ENCODE measurements at regions not wholly inside any gene's neighbourhood (a gene's known extent, or its start where the extent isn't known, plus 50 kb on each side); places are given as distances from the start of the nearest gene placed in this dataset.
"Not testable (repeated sequence)": the region's sequence is repeated elsewhere in the genome, so short reads cannot be mapped to it uniquely, and the experiment has no call there.

DNA sequence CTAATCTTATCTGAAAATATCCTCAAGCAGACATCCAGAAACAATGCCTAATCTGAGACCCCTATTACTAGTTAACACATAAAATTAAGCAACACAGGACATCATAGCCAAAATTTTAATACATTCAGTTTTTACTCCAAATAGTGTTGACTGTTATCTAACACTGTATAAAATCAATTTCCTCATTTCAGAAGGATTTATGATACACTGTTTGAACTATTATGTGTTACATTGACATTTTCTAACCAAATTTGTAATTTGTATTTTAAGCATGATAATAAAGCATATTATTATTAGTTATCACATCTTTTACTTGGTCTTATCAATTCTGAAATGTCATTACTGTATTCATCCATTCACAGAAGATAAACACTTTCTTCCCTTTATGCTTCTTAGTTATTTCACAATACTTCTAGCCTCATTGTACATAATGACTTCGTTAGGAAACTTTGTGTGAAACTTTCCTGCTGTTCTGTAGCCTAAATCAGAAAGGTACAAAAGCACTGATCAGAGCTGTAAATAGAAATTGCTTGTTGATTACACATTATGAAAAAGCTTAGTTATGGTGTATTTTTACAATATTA is 1248.9 kb downstream of the JRKL start:
- Mint-ChIP-seq H3K36me3 (ENCODE audit: low read depth) (no peaks in the 10 kb centered on the region), H3K9me3 (peaks cover 13% of the 10 kb centered on the region), H3K27me3 (no peaks in the 10 kb centered on the region), H3K4me3 (no peak overlapping the region), H3K27ac (no peak overlapping the region), H3K4me1 (ENCODE audit: low read depth) (no peaks in the 10 kb centered on the region)

DNA sequence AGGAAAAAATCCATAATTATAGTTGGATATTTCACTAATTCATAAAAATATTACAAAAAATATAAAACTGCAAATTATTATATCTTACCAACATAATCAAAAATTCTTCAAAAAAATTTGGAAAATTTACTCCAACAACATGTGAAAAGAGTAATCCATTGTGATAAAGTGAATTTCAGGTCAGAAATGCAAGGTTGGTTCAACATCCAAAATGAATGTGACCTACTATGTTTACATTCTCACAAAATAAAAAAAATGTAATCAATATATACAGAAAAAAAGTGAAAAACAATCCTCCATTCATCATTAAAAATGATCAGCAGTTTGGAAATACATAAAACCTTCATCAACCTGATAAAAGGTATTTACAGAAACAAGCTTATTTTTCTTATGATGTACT is 1252.2 kb downstream of the JRKL start:
- Mint-ChIP-seq H3K4me1 (ENCODE audit: low read depth) (no peaks in the 10 kb centered on the region), H3K27me3 (no peaks in the 10 kb centered on the region), H3K36me3 (ENCODE audit: low read depth) (no peaks in the 10 kb centered on the region), H3K4me3 (no peak overlapping the region), H3K9me3 (peaks cover 18% of the 10 kb centered on the region), H3K27ac (no peak overlapping the region)

DNA sequence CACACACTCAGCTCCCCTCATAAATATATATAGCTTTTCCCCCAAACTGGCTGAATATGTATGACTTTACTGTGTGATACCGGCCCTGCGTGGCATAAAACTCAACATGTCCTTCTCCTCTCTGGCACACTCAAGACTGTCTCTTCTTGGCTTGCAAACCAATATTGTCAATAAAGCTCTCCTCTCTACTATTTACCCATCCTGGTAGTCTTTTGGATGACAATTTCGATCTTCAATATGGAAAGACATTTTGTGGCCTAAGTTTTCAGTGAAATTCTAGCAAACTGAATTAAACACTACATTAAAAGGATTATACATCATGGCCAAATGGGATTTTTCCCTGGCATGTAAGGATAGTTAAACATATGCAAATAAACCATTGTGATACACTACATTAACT is 1255.9 kb downstream of the JRKL start:
- Mint-ChIP-seq H3K27me3 (no peaks in the 10 kb centered on the region), H3K4me3 (no peak overlapping the region), H3K27ac (no peak overlapping the region), H3K36me3 (ENCODE audit: low read depth) (no peaks in the 10 kb centered on the region), H3K9me3 (peaks cover 14% of the 10 kb centered on the region), H3K4me1 (ENCODE audit: low read depth) (no peaks in the 10 kb centered on the region)

DNA sequence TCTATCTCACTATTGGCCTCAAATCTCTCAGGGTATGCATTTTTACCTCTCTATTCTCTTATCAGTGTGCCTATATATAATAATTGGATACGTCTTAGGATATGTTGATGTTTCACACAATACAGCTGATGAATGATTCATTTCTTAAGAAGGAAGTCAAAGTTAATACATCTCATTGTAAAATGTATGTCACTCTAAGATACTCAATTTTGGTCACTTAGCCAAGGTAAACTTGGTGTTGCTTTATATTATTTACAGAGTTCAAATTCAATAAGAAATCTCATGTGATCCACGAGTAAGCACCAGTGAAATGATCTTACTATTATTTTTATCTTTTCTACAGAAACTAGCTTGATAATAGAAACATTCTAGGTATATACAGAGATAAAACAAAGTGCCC is 1266.5 kb downstream of the JRKL start:
- H3K27me3 Mint-ChIP-seq = no peaks in the 10 kb centered on the region
- no peaks in the 10 kb centered on the region for H3K4me1 Mint-ChIP-seq (ENCODE audit: low read depth)
- H3K4me3 Mint-ChIP-seq = no peak overlapping the region
- no peak overlapping the region for H3K27ac Mint-ChIP-seq
- no peaks in the 10 kb centered on the region for H3K9me3 Mint-ChIP-seq
- no peaks in the 10 kb centered on the region for H3K36me3 Mint-ChIP-seq (ENCODE audit: low read depth)

DNA sequence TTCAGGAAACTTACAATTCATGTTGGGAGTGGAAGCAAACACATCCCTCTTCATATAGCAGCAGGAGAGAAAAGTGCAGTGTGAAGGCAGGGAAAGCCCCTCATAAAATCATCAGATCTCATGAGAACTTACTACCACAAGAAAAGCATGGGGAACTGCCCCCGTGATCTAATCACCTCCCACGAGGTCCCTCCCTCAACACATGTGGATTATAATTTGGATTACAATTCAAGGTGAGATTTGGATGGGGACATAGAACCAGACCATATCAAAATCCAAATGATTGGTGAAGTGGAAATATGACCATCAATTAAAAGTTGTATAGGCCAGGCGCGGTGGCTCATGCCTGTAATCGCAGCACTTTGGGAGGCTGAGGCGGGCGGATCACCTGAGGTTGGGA is 1268.0 kb downstream of the JRKL start:
- Mint-ChIP-seq H3K36me3 (ENCODE audit: low read depth) (no peaks in the 10 kb centered on the region), H3K4me1 (ENCODE audit: low read depth) (no peaks in the 10 kb centered on the region), H3K27me3 (no peaks in the 10 kb centered on the region), H3K27ac (no peak overlapping the region), H3K4me3 (no peak overlapping the region), H3K9me3 (no peaks in the 10 kb centered on the region)

DNA sequence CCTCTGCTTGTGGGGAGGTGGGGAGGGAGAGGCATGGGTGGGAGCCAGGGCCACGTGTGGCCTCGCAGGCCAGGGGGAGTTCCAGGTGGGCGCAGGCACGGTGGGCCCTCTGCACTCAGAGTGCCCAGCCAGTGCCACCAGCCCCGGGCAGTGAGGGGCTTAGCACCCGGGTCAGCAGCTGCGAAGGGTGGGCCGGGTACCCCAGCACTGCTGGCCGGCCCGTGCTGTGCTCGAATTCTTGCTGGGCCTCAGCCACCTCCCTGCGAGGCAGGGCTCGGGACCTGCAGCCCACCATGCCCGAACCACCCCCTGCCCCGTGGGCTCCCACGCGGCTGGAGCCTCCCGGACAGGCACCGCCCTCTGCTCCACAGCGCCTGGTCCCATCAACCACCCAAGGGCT is 1277.2 kb downstream of the JRKL start:
- no peaks in the 10 kb centered on the region for H3K4me1 Mint-ChIP-seq (ENCODE audit: low read depth)
- no peaks in the 10 kb centered on the region for H3K27me3 Mint-ChIP-seq
- no peaks in the 10 kb centered on the region for H3K36me3 Mint-ChIP-seq (ENCODE audit: low read depth)
- H3K9me3 Mint-ChIP-seq = no peaks in the 10 kb centered on the region
- no peak overlapping the region for H3K4me3 Mint-ChIP-seq
- no peak overlapping the region for H3K27ac Mint-ChIP-seq

DNA sequence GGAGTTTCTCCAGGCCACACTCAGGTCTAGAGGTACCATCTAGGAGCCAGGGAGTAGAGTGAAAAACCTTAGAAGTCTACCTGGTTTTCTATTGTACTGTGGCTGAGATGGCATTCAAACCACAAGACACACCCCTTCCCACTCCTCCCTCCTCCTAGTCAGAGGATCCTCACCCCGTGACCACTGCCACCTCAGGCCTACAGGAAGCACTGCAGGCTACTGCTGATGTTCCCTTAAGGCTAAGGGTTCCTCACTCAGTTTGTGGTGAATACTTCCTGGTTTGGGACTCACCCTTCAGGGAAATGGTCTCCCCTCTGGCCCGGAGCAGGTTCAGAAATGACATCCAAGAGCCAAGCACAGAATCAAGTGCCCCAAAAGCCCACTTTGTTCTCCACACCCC is 1293.9 kb downstream of the JRKL start:
- Mint-ChIP-seq H3K27me3 (no peaks in the 10 kb centered on the region), H3K36me3 (ENCODE audit: low read depth) (no peaks in the 10 kb centered on the region), H3K27ac (no peak overlapping the region), H3K9me3 (peaks cover 9% of the 10 kb centered on the region), H3K4me1 (ENCODE audit: low read depth) (no peaks in the 10 kb centered on the region), H3K4me3 (no peak overlapping the region)

DNA sequence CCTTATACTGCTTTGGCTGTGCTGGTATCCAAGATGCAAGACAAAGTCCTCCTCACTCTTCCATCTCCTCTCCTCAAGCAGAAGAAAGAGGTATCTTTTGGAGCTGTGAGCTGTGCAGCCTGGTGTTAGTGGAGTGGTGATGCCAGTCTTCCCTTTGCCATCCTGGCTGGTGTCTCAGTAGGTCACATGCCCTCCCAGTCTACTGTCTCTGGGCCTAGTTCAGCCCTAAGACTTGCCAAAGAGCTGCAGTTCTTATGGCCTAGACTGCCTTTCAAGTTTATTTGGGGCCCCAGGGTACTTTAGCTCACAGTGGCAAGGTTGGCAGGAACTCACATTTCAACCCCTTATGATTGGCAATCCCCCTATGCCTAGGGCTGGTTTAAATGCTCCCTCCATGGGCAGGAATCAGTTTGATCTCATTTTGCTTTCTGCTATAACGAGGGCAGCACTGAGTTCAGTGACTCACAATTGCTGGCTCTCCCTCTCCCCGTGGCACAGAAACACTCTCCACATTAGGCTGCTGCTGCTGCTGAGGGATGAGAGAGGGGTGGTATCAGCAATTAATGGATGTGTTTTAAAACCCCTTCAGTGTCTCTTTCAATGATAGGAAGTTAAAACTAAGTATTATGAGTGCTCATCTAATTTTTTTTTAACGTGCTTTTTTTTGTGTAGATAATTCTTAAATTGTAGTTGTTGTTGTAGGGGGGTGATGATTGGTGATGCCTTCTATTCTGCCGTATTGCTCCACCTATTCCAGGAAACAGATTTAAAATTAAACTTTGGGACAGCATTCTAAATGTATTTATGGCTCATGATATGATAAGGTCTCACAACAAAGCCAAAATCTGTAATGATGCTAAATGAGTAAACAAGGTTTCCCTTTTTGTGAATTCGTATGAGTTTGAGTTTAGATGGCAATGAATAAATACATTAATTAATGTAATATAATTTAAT is 1295.0 kb downstream of the JRKL start:
- no peaks in the 10 kb centered on the region for H3K27me3 Mint-ChIP-seq
- H3K36me3 Mint-ChIP-seq (ENCODE audit: low read depth) = no peaks in the 10 kb centered on the region
- H3K27ac Mint-ChIP-seq = no peak overlapping the region
- H3K9me3 Mint-ChIP-seq = peaks cover 6% of the 10 kb centered on the region
- H3K4me1 Mint-ChIP-seq (ENCODE audit: low read depth) = no peaks in the 10 kb centered on the region
- H3K4me3 Mint-ChIP-seq = no peak overlapping the region

DNA sequence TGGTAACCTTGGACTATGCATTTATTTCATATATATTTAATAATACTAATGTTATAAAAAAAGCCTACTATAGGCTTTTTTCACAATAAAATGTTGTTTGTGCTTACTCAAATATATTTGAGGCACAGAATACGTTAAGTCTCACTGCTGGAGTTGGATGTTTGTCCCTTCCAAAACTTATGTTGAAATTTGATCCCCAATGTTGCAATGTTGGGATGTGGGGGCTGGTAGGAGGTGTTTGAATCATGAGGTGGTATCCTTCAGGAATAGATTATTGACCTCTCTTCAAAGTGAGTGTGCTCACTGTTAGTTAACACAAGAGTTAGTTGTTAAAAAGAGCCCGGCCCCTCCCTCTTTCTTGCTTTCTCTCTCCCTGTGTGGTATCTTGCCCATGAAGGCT is 1295.9 kb downstream of the JRKL start:
- H3K4me1 Mint-ChIP-seq (ENCODE audit: low read depth) = no peaks in the 10 kb centered on the region
- peaks cover under 1% of the 10 kb centered on the region for H3K9me3 Mint-ChIP-seq
- H3K4me3 Mint-ChIP-seq = no peak overlapping the region
- no peaks in the 10 kb centered on the region for H3K36me3 Mint-ChIP-seq (ENCODE audit: low read depth)
- H3K27ac Mint-ChIP-seq = no peak overlapping the region
- no peaks in the 10 kb centered on the region for H3K27me3 Mint-ChIP-seq

DNA sequence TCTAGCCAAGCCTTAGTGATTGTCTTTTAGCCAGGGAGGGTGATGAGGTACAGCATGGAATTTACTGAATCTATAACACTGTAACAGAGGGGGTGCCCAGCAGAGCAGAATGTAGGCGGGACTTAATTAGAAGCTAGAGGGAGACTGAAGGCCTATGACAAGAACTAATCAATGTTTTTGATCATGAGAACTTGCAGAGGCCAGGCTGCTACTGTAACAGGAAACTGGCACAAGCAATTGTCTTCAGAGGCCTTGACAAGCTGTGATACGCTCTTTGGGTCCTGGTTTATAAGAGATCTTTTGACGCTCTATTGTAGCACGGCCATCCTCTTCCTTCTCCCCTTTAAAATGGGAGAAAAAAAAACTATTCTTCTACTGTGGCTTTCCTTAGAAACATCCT is 1297.3 kb downstream of the JRKL start:
- no peak overlapping the region for H3K27ac Mint-ChIP-seq
- no peaks in the 10 kb centered on the region for H3K36me3 Mint-ChIP-seq (ENCODE audit: low read depth)
- H3K27me3 Mint-ChIP-seq = no peaks in the 10 kb centered on the region
- no peaks in the 10 kb centered on the region for H3K4me1 Mint-ChIP-seq (ENCODE audit: low read depth)
- H3K4me3 Mint-ChIP-seq = no peak overlapping the region
- H3K9me3 Mint-ChIP-seq = no peaks in the 10 kb centered on the region

DNA sequence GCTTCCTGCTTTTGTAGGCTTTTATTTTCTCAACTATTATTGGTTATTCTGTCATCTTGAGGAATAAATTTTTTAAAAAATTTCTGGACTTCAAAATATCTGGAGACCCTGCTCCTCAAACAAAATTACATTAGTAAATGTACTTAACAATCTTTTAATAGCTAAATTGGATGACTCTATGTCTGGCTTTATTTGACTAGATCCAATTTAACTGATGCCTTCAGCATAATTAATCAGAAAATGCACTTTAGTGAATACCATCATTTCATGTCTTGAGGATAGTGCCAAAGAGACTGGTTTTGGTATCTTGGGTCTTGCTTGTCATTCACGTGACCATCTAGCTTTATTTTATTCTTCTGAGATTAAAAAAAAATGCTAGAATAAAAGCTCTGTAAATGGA is 1301.2 kb downstream of the JRKL start:
- H3K4me1 Mint-ChIP-seq (ENCODE audit: low read depth) = no peaks in the 10 kb centered on the region
- no peak overlapping the region for H3K27ac Mint-ChIP-seq
- H3K4me3 Mint-ChIP-seq = no peak overlapping the region

DNA sequence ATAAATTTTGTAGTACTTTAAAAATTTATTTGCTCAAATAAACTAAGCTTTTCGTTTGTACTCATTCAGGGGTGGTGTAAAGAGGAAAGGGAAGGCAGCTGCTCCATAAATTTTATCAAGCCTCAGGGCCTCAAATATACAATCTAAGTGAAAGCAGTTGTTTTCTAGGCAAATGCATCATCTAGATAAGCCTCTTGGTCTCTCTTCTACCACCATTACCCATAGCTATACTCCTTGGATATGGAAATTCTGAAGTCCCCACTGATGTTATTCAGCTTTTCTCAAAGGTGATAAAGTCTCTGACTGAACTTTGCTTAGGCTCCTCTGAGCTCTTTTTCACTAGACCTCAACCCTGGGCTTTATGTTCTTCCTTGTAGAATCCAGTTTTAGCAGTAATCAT is 1313.1 kb downstream of the JRKL start:
- no peak overlapping the region for H3K4me3 Mint-ChIP-seq
- H3K36me3 Mint-ChIP-seq (ENCODE audit: low read depth) = no peaks in the 10 kb centered on the region
- no peak overlapping the region for H3K27ac Mint-ChIP-seq
- no peaks in the 10 kb centered on the region for H3K4me1 Mint-ChIP-seq (ENCODE audit: low read depth)
- no peaks in the 10 kb centered on the region for H3K27me3 Mint-ChIP-seq
- peaks cover 4% of the 10 kb centered on the region for H3K9me3 Mint-ChIP-seq

More for the DNA sequence above, 1301.2 kb downstream of the JRKL start:
- Mint-ChIP-seq H3K27me3 (no peaks in the 10 kb centered on the region), H3K9me3 (peaks cover 2% of the 10 kb centered on the region), H3K36me3 (ENCODE audit: low read depth) (no peaks in the 10 kb centered on the region)

DNA sequence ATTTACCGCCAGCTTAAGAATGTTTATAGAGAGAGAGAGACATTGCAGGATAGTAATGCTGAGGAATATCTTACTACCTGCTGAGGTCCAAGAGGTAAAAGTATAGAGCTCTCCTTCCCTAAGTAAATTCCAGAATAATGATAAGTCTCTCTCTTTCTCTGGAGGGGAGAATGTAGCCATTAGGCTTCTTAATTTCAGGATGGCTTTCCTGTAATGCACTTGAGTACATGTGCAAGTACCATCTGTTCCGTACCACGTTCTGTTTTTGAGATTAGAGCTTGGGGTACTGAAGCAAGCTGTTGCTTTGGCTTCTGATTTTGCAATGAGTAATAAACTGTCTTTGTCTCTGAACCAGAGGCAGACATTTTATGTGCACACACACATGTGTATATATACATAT is 1314.0 kb downstream of the JRKL start:
- Mint-ChIP-seq H3K9me3 (peaks cover 4% of the 10 kb centered on the region), H3K27me3 (no peaks in the 10 kb centered on the region), H3K27ac (no peak overlapping the region), H3K4me3 (no peak overlapping the region), H3K36me3 (ENCODE audit: low read depth) (no peaks in the 10 kb centered on the region), H3K4me1 (ENCODE audit: low read depth) (no peaks in the 10 kb centered on the region)

DNA sequence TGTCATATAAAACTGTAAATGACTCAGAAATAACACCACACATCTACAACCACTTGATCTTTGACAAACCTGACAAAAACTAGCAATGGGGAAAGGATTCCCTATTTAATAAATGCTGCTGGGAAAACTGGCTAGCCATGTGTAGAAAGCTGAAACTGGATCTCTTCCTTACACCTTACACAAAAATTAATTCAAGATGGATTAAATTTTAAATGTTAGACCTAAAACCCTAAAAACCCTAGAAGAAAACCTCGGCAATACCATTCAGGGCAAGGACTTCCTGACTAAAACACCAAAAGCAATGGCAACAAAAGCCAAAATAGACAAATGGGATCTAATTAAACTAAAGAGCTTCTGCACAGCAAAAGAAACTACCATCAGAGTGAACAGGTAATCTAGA is 1315.3 kb upstream of the CNTN5 start:
- not testable (repeated sequence) for H3K36me3 Mint-ChIP-seq (ENCODE audit: low read depth); H3K27me3 Mint-ChIP-seq; H3K27ac Mint-ChIP-seq; H3K9me3 Mint-ChIP-seq; H3K4me1 Mint-ChIP-seq (ENCODE audit: low read depth); H3K4me3 Mint-ChIP-seq

DNA sequence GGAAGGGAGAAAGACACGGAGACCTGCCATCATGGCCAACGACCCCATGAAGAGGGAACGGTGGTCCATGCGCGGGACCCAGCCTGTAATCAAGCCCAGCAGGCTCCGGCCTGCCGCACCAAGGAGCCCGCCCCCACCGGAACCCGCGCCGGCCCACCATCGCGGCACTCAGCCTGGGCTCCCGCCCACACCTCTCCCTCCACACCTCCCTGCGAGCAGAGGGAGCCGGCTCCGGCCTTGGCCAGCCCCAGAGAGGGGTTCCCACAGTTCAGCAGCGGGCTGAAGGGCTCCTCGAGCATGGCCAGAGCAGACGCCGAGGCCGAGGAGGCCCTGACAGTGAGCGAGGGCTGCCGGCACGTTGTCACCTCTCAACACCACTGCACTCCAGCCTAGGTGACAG is 1302.8 kb upstream of the CNTN5 start:
- H3K27me3 Mint-ChIP-seq = no peaks in the 10 kb centered on the region
- no peaks in the 10 kb centered on the region for H3K36me3 Mint-ChIP-seq (ENCODE audit: low read depth)
- no peaks in the 10 kb centered on the region for H3K9me3 Mint-ChIP-seq
- H3K4me3 Mint-ChIP-seq = no peak overlapping the region
- no peak overlapping the region for H3K27ac Mint-ChIP-seq
- no peaks in the 10 kb centered on the region for H3K4me1 Mint-ChIP-seq (ENCODE audit: low read depth)

DNA sequence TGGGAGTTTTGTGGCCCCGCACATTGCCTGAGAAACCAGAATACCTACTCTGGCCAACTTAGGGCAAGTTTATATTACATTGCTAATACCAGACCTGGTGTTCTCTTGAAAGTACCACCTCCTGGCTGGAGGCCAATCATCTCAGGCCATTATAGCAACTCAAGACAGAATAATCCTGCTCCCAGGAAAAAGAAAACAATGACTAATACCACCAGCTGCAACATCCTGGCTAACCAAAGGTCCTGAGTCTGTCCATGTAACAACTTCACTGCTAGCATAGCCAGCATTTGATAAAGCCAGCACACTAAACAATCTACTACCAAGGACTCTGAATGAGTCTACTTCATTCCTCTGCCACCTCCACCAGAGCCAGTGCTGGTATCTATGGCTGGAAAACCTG is 1298.7 kb upstream of the CNTN5 start:
- peaks cover 4% of the 10 kb centered on the region for H3K9me3 Mint-ChIP-seq

More for the DNA sequence above, 1298.7 kb upstream of the CNTN5 start:
- Mint-ChIP-seq H3K36me3 (ENCODE audit: low read depth) (no peaks in the 10 kb centered on the region), H3K27me3 (no peaks in the 10 kb centered on the region), H3K27ac (no peak overlapping the region), H3K4me3 (no peak overlapping the region), H3K4me1 (ENCODE audit: low read depth) (no peaks in the 10 kb centered on the region)
